Gastroesophageal sphincter (tissue), 4 donors: ENCODE measurements at regions not wholly inside any gene's neighbourhood (a gene's known extent, or its start where the extent isn't known, plus 50 kb on each side); places are given as distances from the start of the nearest gene placed in this dataset.
A peak's percentile ranks its signal among the peaks of the same experiment; 100 is the strongest.

ENCODE experiments used
- ATAC-seq: fragments of 150-250 bp; one replicate; pipeline ENCODE4 v1.9.1; 2016; ENCODE audit warnings: mild to moderate bottlenecking, moderate library complexity
- H3K27ac ChIP-seq, 4 donors: fragments of 200-600 bp; sonication (generic) in 3 of 4; 1 replicate in 3 of 4; 2 replicates in 1 of 4; pipeline ENCODE4 v1.5.1; 2016 to 2019
- H3K27me3 ChIP-seq: fragments of 200-600 bp; sonication (generic); one replicate; pipeline ENCODE4 v1.5.1; 2019
- H3K36me3 ChIP-seq, 2 donors: fragments of 200-600 bp; sonication (generic); one replicate each; pipeline ENCODE4 v1.5.1; 2019; ENCODE audit warnings: control low read depth in 1 of 2
- H3K4me1 ChIP-seq, 3 donors: fragments of 200-600 bp; sonication (generic); 1 replicate in 2 of 3; 2 replicates in 1 of 3; pipeline ENCODE4 v1.5.1; 2016 to 2019; ENCODE audit warnings: control low read depth in 2 of 3
- H3K4me3 ChIP-seq, 2 donors: fragments of 200-600 bp; sonication (generic); one replicate each; pipeline ENCODE4 v1.5.1; 2019; ENCODE audit warnings: mild to moderate bottlenecking in 1 of 2, moderate library complexity in 1 of 2
- H3K9me3 ChIP-seq, 3 donors: fragments of 200-600 bp; sonication (generic); one replicate each; pipeline ENCODE4 v1.5.1; 2017 to 2019; ENCODE audit warnings: control low read depth in 2 of 3
- CTCF ChIP-seq, 4 experiments: fragments of 200-600 bp in 2 of 4; fragments of 450-650 bp in 2 of 4; sonication (generic) in 1 of 4; IDR thresholded peaks; one replicate each; pipeline ENCODE4 v1.5.1; 2017 to 2019; ENCODE audit warnings: antibody characterized with exemption in 4 of 4, mild to moderate bottlenecking in 2 of 4, moderate library complexity in 2 of 4
- EP300 ChIP-seq: sonication (generic); formaldehyde crosslinking; IDR thresholded peaks from one replicate; pipeline ENCODE4 v1.6.1; 2017; ENCODE audit warnings: antibody characterized with exemption, mild to moderate bottlenecking
- POLR2A ChIP-seq, 2 donors: fragments of 450-650 bp; IDR thresholded peaks; one replicate each; pipeline ENCODE4 v1.6.1; 2017; ENCODE audit warnings: antibody characterized with exemption in 2 of 2, mild to moderate bottlenecking in 2 of 2, moderate library complexity in 1 of 2
- POLR2AphosphoS5 ChIP-seq: sonication (generic); formaldehyde crosslinking; IDR thresholded peaks from one replicate; pipeline ENCODE4 v1.6.1; 2017; ENCODE audit warnings: antibody characterized with exemption
- WGBS, 2 donors: methylation state at CpG; one replicate each; pipeline ENCODE4 v1.1.5; 2018; ENCODE audit warnings: low coverage in 1 of 2; 5-methylcytosine and 5-hydroxymethylcytosine counted together

- 60 to 83% methylated on average over 3 to 5 of the region's 7 CpGs for WGBS, 2 donors
- H3K27ac ChIP-seq, result peak overlapping the region in 3 of 4 donors; percentile 55 to 69 (median 68)
Observed at GRCh38 chr2:54371460-54372065, 84.6 kb upstream of the SPTBN1 start.

GRCh38 chr2:54372361-54372760 is 83.8 kb upstream of the SPTBN1 start:
- no peak for ATAC-seq
- H3K9me3 ChIP-seq, result peaks cover 0 to 11% (median 0%) of the 10 kb centered on the region in 3 donors
- TF ChIP-seq POLR2A (IDR thresholded peaks at IDR 0.05) (no peak), POLR2AphosphoS5 (no peak), EP300 (no peak), CTCF (IDR thresholded peaks at IDR 0.05) (no peak)

More at GRCh38 chr2:54371460-54372065, 84.6 kb upstream of the SPTBN1 start:
- H3K27me3 ChIP-seq, result no peaks in the 10 kb centered on the region
- no peak for ATAC-seq
- H3K4me1 ChIP-seq, result peaks cover 0 to 28% (median 10%) of the 10 kb centered on the region in 3 donors
- H3K9me3 ChIP-seq, result peaks cover 0 to 14% (median 0%) of the 10 kb centered on the region in 3 donors
- no peak for TF ChIP-seq CTCF (IDR thresholded peaks at IDR 0.05)
- no peak for TF ChIP-seq POLR2A (IDR thresholded peaks at IDR 0.05)
- TF ChIP-seq EP300, result no peak
- H3K4me3 ChIP-seq, result no peak overlapping the region
- H3K36me3 ChIP-seq, result no peaks in the 10 kb centered on the region

GRCh38 chr2:54373855-54374254 is 82.3 kb upstream of the SPTBN1 start:
- Histone ChIP-seq H3K36me3 (no peaks in the 10 kb centered on the region), H3K27me3 (no peaks in the 10 kb centered on the region), H3K4me1 (peaks cover 0 to 28% (median 10%) of the 10 kb centered on the region in 3 donors), H3K27ac (no peak overlapping the region), H3K9me3 (peaks cover 0 to 3% (median 0%) of the 10 kb centered on the region in 3 donors), H3K4me3 (no peak overlapping the region)
- no peak for ATAC-seq
- WGBS, 2 donors, result 81% methylated on average over 3 of the region's 3 CpGs; no CpG with 5 or more reads in 1 of the 2 donors
- TF ChIP-seq POLR2A (IDR thresholded peaks at IDR 0.05) (no peak), CTCF (IDR thresholded peaks at IDR 0.05) (no peak), POLR2AphosphoS5 (no peak), EP300 (no peak)

More at GRCh38 chr2:54372361-54372760, 83.8 kb upstream of the SPTBN1 start:
- Histone ChIP-seq H3K36me3 (no peaks in the 10 kb centered on the region), H3K4me1 (peaks cover 0 to 28% (median 10%) of the 10 kb centered on the region in 3 donors), H3K27ac (peak overlapping the region in 1 of 4 donors; percentile 68), H3K27me3 (no peaks in the 10 kb centered on the region), H3K4me3 (no peak overlapping the region)
- WGBS, 2 donors, result 68% methylated on average over 3 of the region's 4 CpGs; no CpG with 5 or more reads in 1 of the 2 donors

- 53 to 60% methylated on average over 4 to 5 of the region's 5 CpGs for WGBS, 2 donors
- Histone ChIP-seq H3K4me1 (peaks cover 0 to 28% (median 10%) of the 10 kb centered on the region in 3 donors), H3K27ac (no peak overlapping the region), H3K27me3 (no peaks in the 10 kb centered on the region), H3K9me3 (no peaks in the 10 kb centered on the region), H3K4me3 (no peak overlapping the region), H3K36me3 (no peaks in the 10 kb centered on the region)
- no peak for ATAC-seq
- TF ChIP-seq POLR2AphosphoS5, result no peak
- TF ChIP-seq POLR2A (IDR thresholded peaks at IDR 0.05), result no peak
- TF ChIP-seq EP300, result no peak
- no peak for TF ChIP-seq CTCF (IDR thresholded peaks at IDR 0.05)
Observed at GRCh38 chr2:54374591-54375364, 81.3 kb upstream of the SPTBN1 start.
